HG03354 (cell line): ENCODE measurements at regions not wholly inside any gene's neighbourhood (a gene's known extent, or its start where the extent isn't known, plus 50 kb on each side); places are given as distances from the start of the nearest gene placed in this dataset.
"Not testable (repeated sequence)": the region's sequence is repeated elsewhere in the genome, so short reads cannot be mapped to it uniquely, and the experiment has no call there.

Experiments
- ATAC-seq: cut with Tn5 transposase; IDR thresholded peaks from one replicate; pipeline ENCODE4 v1.9.1; 2021; ENCODE audit warnings: mild to moderate bottlenecking; ENCODE audit not compliant: unreplicated experiment, poor library complexity, severe bottlenecking

DNA sequence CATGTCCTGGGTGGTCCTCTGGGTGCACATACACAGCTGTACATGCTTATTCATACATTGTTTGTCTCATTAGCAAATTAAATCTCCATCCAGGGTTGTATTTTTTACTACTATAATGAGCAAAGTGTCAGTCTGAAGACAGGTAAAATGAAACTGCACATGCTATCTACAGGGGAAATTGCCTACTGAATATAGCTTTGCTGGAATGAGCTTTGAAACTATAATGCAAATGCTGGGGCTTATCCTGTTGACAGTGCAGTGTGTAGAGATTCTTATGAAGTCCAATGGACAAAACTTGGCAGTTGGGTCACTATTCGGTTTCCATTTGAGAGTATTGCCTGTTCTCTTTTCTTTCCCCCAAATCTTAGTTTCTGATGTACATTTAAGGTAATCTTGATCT lies 292.8 kb upstream of the LRP1B start:
- peak; percentile 43 for ATAC-seq

DNA sequence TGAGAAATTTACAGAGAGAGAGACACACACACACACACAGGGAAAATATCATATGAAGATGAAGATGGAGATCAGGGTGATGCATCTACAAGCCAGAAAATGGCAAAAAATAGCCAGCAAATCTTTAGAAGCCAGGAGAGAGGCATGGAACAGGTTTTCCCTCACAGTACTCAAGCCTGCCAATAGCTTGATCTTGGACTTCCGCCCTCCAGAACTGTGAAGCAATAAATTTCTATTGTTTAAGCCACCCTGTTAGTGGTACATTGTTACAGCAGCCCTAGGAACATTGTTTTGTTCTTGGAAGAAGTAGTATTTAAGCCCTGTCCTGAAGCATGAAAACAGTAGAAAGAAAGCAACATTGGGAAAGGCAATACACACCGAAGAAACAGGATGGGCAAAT lies 292.0 kb upstream of the LRP1B start:
- no peak for ATAC-seq

DNA sequence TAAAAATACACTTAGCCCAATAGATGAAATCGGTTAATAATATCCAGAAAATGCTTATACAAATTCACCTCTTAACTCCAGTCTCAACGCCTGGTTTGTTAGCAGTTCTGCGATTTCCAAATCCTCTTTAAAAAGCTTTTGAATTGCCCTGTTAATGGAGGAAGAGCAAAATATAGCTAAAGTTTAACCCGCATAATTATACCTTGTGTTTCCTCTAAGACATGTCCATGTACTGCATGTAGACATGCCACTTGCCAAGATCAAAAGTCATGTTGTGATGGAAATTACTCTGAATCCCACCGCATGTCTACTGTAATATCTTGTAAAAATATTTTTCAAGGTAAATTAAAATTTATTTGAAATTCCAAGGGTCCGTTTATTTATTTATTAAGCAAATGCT lies 291.2 kb upstream of the LRP1B start:
- no peak for ATAC-seq

DNA sequence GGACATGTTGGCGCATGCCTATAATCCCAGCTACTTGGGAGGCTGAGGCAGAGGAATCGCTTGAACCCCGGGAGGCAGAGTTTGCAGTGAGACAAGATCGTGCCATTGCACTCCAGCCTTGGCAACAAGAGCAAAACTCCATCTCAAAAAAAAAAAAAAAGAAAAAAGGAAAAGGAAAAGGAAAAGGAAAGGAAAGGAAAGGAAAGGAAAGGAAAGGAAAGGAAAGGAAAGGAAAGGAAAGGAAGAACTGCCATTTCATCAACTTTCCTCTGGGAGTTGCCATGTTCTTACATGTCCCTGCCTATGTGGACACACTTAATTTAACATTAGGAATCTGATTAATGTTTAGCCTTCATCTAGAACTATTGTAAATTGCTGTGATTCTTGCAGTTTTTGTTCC lies 287.9 kb upstream of the LRP1B start:
- not testable (repeated sequence) for ATAC-seq

DNA sequence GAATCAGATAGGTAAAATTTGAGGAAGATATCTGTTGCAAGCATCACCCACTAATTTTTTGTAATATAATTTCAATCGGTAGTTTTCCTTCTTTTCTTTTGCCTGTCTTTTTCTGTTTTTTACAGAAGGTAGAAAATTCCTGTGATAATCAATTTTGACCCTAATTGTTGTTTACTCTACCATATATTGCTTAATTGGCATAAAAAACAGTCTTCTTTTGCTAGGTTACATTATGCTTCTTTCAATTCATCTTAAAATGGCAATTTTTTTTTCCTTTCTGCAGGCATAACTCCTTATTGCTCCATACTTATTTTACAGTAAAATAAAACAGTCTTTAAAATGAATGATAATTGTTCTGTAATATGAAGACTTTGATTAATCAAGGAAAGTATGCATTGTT lies 286.2 kb upstream of the LRP1B start:
- no peak for ATAC-seq

DNA sequence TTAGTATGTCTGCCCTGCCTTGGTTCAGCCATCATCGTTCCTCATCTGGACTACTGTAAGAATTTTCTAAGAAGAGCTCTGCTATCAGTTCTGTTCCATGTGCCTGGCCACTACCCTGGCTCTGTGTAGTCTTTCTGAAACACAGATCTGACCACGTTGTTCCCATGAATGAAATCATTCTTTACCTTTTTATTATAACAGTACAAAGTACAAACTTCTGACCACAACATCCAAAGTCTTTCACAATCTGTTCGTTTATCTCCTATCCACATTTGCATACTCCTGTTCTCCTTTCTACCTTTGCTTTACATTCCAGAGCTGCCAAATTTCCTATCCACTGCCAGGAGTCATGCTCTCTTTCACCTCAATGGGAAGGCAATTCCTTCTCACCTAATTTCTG lies 284.6 kb upstream of the LRP1B start:
- ATAC-seq = no peak

DNA sequence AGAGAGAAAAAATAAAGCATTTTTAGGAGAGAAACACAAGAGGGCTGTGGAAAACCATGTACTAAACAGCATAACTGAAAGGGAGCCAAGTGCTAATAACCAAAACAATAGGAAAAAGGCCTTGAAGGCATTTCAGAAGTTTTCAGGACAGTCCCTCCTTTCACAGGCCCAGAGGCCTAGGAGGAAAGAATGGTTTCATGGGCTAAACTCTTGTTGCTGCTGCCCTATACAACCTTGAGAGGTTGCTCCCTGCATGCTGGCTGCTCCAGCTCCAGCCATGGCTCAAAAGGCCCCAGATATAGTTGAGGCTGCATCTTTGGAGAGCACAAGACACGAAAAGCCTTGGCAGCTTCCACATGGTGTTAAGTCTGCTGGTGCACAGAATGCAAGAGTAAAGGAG lies 267.4 kb upstream of the LRP1B start:
- ATAC-seq = no peak

DNA sequence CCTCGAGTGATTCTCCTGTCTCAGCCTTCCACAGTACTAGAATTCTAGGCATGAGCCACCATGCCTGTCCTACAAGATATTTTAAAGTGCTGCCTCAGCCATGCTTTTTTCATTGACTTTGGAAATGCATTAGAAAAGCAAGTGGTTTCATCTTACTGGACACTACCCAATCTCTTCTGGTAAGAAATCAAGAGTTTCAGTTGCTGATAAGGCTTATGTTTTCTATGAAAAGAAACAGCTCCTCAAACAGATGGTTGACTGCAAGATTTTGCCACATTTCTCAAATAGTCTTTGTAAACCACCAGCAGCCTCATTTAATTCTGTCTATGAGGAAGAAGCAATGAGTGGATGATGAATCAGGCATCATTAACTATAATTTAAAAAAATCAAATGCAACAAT lies 264.5 kb upstream of the LRP1B start:
- ATAC-seq = no peak

DNA sequence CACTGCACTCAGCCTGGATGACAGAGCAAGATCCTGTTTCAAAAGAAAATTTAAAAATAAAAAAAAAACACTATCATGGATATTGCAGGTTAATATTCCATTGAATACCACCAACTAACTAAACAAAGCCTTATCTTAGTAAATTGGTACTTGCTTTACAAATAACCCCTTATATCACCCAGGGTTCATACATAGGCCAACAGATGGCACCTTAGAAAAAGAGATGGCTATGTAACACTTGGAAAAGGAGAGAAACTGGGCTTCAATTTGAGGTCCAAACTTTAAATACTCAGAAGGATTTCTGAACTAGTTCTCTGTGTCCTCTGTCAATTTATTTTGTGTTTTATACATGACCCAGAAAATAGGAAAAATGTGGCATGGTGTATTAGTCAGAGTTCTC lies 249.6 kb upstream of the LRP1B start:
- ATAC-seq = no peak

DNA sequence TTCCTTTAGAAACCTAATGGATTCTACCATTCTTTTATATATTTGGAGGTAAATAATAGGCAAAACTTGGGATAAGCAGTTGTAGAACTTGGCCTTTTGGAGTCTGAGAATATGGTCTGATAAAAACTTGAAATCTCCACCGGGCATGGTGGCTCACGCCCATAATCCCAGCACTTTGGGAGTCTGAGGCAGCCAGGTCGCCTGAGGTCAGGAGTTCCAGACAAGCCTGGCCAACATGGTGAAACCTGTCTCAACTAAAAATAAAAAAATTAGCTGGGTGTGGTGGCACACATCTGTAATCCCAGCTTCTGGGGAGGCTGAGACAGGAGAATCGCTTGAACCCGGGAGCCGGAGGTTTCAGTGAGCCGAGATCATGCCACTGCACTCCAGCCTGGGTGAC lies 231.3 kb upstream of the LRP1B start:
- not testable (repeated sequence) for ATAC-seq

DNA sequence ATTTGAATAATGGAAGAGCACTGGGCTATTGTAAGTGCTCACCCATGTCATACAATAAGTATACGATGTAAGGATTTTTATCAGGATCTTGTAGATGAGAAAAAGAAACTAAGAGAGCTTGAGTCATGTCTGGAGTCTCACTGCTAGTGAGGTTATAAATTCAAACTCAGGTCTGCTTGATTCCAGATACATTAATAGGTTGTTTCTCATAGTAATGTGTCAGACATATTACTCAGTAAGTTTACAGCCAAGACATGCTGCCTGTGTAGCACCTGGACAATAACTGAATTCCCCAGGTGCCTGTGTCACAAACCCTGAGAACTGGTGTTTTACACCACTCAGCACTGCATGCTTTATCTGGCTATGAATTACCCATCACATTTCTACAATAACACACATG lies 216.9 kb upstream of the LRP1B start:
- ATAC-seq = no peak

DNA sequence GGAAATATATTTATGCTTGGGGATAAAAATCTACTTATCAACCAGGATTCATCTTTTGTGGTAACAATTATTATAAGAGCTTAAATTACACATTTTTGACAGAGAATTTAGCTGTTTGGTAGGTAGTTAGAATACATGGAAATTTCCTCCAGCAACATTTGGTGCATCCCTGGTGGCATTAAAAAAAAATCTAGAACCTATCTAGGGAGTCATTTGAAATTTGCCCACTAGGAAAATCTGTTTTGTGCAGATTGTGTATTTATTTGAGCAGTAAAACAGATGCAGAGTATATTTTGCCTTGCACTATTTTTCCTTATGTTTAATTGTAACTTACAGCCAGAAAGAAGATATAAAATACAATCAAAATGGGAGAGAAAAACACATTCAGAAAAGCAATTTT lies 208.4 kb upstream of the LRP1B start:
- no peak for ATAC-seq

DNA sequence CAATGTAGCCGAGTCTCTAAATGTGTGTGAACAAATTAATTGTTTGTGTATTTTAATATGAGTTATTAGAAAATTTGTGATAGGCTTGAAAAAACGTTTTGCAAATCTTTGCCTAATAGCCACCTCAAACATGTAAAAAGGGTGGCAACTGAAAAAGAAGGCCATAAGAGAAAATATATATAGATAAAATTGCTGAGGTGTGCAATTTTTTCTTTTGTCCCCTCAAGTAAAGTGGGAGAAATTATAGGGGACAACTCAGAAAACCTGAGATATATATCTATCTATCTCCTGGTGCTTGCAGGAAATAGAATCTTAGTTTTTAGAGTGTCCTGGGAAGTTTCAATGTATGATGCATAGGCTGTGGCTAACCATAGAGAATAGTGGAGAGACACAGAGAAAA lies 201.4 kb upstream of the LRP1B start:
- ATAC-seq = no peak

DNA sequence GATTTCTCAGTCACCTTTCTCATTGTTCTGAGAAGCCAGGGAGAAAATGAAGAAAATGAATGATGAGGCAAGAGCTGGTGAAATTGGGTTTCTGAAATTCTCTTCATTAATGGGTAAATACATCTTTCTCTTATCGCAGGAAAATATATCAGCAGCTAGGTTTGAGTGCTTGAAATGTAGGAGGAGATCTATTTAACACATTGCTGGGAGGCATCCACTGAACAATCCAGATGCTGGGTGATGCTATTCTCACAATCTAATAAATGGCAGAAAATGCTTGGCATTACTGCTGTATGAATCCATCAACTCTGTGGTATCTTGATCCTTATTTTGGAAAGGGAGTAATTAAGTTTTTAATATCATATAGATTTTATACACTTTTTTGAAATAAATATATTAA lies 199.6 kb upstream of the LRP1B start:
- ATAC-seq = no peak

DNA sequence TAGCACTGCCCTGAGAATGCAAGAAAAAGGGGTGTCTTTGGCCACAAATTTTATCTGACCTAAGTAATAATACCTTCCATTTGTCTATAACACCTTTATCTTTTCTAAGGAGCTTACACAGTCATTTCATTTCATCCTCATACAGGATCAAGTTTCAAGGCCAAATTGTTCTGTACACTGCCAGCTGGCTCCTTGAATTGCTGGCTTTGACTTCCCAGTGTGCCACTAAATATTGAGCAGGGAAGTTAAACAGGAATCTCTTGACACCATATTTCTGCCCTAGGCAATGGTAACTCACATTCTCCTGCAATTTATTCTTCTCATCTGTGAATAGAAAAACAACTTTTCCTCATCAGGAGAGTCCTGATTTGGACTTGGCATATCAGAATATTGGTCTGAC lies 195.1 kb upstream of the LRP1B start:
- no peak for ATAC-seq

DNA sequence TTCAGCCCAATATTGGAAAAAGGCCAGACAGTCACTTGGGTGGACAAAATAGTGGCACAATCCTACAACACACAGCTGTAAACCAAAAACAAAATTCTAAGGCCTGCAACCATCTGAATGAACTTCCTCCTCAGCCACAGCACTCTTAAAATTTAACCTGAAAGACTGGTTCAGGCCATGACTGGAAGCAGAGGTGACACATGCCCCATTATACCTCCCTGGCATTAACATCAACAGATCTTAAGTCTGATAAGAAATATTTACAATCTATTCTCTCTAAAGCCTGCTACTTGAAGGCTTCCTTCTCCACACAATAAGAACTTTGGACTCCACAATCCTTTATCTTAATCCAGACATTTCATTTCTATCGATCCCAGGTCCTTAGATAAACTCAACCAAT lies 192.4 kb upstream of the LRP1B start:
- ATAC-seq = no peak

DNA sequence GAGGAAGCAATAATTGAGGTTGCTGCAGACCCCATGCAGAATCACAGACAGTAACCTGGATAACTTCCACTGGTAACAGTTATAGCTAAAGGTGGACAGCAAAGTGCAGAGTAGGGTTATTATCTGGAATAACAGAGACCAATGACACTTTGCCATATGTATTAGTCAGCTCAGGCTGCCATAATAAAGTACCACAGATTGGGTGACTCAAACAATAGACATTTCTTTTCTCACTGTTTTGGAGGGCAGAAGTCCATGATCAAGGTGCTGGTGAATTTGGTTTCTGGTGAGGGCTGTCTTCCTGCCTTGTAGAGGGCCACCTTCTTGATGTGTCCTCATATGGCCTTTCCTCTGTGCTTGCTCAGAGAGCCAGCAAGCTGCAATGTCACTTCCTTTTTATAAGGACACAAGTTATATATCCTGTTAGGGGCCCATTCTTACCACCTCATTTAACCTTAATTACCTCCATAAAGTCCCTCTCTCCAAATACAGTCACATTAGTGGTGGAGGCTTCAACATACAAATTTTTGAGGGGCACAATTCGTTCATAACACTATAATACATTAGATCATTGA lies 191.0 kb upstream of the LRP1B start:
- no peak for ATAC-seq

DNA sequence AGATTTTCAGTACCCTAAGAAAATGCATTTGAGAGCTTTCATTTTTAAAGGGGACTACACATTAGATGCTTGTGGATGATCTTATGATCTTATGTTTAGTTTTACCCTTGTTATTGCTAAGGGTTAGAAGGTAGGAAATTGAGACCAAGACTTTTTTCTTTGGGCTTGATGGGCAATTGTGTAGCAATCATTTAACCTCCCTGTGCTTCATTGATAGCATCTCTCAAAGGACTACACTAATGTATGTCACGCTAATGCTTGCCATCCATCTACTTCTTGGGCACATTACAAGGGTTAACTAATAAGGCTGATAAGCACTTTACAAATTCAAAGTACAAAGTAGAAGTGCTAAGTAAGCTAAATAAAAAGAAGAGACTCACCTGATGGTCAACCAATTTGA lies 189.3 kb upstream of the LRP1B start:
- ATAC-seq = no peak

DNA sequence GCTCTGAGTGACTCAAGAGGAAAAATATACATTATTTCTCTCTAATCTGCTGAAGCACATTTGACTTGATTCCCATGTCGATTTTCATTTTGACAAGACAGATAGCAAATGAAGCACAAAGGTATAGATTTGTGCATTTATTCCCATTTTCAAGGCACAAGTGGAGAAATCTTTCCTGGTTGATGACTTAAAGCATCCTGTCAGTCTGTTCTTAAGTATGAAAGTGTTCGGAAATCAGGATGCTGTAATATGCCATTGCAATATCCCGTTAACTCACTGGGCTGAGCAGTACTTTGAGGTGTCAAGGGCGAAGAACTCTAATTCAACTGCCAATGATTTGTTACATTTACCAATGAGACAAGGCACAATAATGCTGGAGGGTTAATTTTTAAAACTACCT lies 185.2 kb upstream of the LRP1B start:
- no peak for ATAC-seq

DNA sequence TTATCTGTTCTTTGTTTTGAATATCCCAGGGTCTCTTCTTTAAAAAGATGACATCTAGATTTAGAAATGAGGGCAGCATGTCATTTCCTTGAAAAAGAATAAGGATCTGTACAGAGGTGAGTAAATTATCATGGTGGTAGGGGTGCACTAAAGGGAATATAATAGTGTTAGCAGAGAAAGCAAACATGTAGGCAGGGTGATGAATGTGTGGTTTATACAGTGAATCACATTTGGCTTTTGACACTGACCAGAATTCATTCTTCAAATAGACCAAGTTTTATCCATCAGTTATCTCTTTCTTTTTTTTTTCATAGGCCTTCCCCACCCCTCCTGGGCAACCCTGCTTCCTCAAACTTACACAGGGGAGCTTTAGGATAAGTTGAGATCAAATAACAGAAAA lies 184.5 kb upstream of the LRP1B start:
- no peak for ATAC-seq

DNA sequence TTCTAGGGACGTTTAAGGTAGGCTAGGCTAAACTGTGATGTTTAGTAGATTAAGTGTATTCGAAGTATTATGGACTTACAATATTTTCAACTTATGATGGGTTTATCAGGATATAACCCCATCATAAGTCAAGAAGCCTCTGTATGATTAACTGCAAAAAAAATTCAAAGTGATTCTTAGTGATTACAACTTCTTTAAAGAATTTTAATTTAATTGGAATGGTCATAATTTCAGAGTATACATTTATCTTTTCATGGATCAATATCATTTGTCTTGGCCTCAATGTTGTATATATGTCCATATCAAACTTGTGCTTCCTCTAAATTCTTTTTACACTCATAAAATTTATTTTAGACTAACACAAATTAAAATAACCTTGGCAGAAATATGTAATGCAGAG lies 183.3 kb upstream of the LRP1B start:
- ATAC-seq = no peak

DNA sequence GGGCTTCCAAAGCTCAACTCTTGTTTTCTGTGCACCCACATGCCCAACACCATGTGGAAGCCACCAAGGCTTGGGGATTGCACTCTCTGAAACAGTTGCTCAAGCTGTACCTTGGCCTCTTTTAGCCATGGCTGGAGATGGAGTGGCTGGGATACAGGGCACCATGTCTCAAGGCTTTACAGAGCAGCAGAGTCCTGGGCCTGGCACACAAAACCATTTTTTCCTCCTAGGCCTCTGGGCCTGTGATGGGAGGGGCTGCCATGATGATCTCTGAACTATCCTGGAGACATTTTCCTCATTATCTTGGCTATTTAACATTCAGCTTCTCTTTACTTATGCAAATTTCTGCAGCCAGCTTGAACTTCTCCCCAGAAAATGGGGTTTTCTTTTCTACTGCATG lies 179.7 kb upstream of the LRP1B start:
- no peak for ATAC-seq

DNA sequence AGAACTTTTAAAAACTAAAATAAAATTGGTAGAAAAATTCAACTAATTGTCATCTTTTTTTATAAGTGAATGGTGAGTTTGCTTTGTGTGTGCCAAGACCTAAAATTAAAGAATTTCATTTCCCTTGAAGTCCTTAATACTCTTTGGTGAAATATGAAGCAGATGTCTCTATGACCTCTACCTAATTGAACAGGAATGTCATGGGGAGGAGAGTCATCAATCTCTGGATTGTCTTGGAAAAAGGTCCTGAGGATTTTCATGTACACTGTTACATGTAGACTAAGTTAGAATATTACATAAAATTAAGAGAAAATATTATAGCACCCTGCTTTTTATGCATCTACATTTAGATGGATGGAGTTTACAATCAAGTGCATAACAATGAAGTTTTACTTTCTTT lies 177.9 kb upstream of the LRP1B start:
- ATAC-seq = no peak
